ENCODE measurements at regions not wholly inside any gene's neighbourhood (a gene's known extent, or its start where the extent isn't known, plus 50 kb on each side); places are given as distances from the start of the nearest gene placed in this dataset.

- Histone ChIP-seq H3K27ac (ENCODE audit: insufficient read length, low read depth, low read length) (no peak overlapping the region), H2AFZ (ENCODE audit: low read length) (no peak overlapping the region), H2BK5ac (ENCODE audit: insufficient read length, low read length) (no peak overlapping the region), H3K23me2 (ENCODE audit: insufficient read length, low read depth, low read length, poor library complexity, severe bottlenecking) (no peaks in the 10 kb centered on the region), H3K18ac (ENCODE audit: insufficient read length, low read depth, low read length) (no peak overlapping the region), H2BK120ac (ENCODE audit: low read depth, low read length, poor library complexity, severe bottlenecking) (no peak overlapping the region), H3K79me1 (ENCODE audit: insufficient read depth, low read depth, low read length, poor library complexity, severe bottlenecking) (no peaks in the 10 kb centered on the region), H3K4me1 (ENCODE audit: insufficient read depth, low read length) (no peaks in the 10 kb centered on the region), H3K14ac (ENCODE audit: insufficient read depth, low read length) (no peak overlapping the region), H3K79me2 (ENCODE audit: insufficient read depth, low read length) (no peaks in the 10 kb centered on the region), H2AK5ac (ENCODE audit: insufficient read length, low read length) (no peak overlapping the region), H3K23ac (ENCODE audit: insufficient read length, low read depth, low read length) (no peak overlapping the region), H4K91ac (ENCODE audit: insufficient read length, low read depth, low read length) (no peak overlapping the region), H3K9me3 (ENCODE audit: control insufficient read depth, low read depth, low read length) (no peaks in the 10 kb centered on the region), H3T11ph (ENCODE audit: low read length) (no peak overlapping the region), H3K56ac (ENCODE audit: insufficient read length, low read depth, low read length) (no peak overlapping the region), H3K4ac (ENCODE audit: low read depth, low read length) (no peak overlapping the region), H2BK12ac (ENCODE audit: insufficient read length, low read depth, low read length) (no peak overlapping the region), H2BK20ac (ENCODE audit: low read depth, low read length, poor library complexity, severe bottlenecking) (no peak overlapping the region), H4K20me1 (ENCODE audit: control insufficient read depth, insufficient read depth, insufficient read length) (no peaks in the 10 kb centered on the region), H3K9ac (ENCODE audit: extremely low read depth, insufficient read length, low read length) (no peak overlapping the region), H3K4me2 (ENCODE audit: insufficient read depth, insufficient read length, low read length) (no peak overlapping the region), H3K27me3 (ENCODE audit: insufficient read depth, low read length) (no peaks in the 10 kb centered on the region), H4K5ac (ENCODE audit: insufficient read length, low read depth, low read length) (no peak overlapping the region), H4K8ac (replicated peaks; ENCODE audit: insufficient read length, low read depth, low read length) (no peak overlapping the region), H2BK15ac (ENCODE audit: low read depth, low read length) (no peak overlapping the region)
- no peak overlapping the region for H3K27ac Mint-ChIP-seq
- H3K4me3 Mint-ChIP-seq = no peak overlapping the region
- H3K9me3 Mint-ChIP-seq = peaks cover 7 to 8% of the 10 kb centered on the region in 2 experiments
- TF ChIP-seq, protein P1, sequence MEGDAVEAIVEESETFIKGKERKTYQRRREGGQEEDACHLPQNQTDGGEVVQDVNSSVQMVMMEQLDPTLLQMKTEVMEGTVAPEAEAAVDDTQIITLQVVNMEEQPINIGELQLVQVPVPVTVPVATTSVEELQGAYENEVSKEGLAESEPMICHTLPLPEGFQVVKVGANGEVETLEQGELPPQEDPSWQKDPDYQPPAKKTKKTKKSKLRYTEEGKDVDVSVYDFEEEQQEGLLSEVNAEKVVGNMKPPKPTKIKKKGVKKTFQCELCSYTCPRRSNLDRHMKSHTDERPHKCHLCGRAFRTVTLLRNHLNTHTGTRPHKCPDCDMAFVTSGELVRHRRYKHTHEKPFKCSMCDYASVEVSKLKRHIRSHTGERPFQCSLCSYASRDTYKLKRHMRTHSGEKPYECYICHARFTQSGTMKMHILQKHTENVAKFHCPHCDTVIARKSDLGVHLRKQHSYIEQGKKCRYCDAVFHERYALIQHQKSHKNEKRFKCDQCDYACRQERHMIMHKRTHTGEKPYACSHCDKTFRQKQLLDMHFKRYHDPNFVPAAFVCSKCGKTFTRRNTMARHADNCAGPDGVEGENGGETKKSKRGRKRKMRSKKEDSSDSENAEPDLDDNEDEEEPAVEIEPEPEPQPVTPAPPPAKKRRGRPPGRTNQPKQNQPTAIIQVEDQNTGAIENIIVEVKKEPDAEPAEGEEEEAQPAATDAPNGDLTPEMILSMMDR (conservative IDR thresholded peaks at IDR 0.05) = no peak
- H3K36me3 Mint-ChIP-seq (ENCODE audit: insufficient read depth in 1 of 3, low read depth in 3 of 3) = peaks cover 0 to 5% (median 0%) of the 10 kb centered on the region in 3 experiments; a peak in 2 of 7 replicates
- H3K27me3 Mint-ChIP-seq (ENCODE audit: low read depth) = no peaks in the 10 kb centered on the region
- no peaks in the 10 kb centered on the region for H3K4me1 Mint-ChIP-seq
- WGBS (ENCODE audit: extremely low coverage, insufficient read length, low lambda C conversion rate) = no CpG with 5 or more reads among the region's 4 CpGs
- no peak for DNase-seq
Measured at GRCh38 chr4:32890398-32890797, 2170.2 kb downstream of the PCDH7 start.

Data from H9 (cell line).